Caco-2 (cell line): ENCODE measurements at regions not wholly inside any gene's neighbourhood (a gene's known extent, or its start where the extent isn't known, plus 50 kb on each side); places are given as distances from the start of the nearest gene placed in this dataset.

ENCODE experiments used
- BruUV-seq: library from RNA; stranded (reverse); fragments of 400-500 nt; replicated peaks from 2 replicates; lab custom pipeline; 2021; lab: Mats Ljungman, UMichigan
- CTCF ChIA-PET: fragments of 300-600 bp; sonication (Branson Sonifier 250); formaldehyde crosslinking; loops from one replicate; lab custom pipeline; 2022; ENCODE audit warnings: antibody characterized with exemption; lab: Charles Lee
- POLR2A ChIA-PET: fragments of 300-600 bp; sonication (Branson Sonifier 250); formaldehyde crosslinking; loops from one replicate; lab custom pipeline; 2022; ENCODE audit warnings: antibody characterized with exemption; lab: Charles Lee
- DNase-seq, 2 experiments: peaks; one replicate each; pipeline versions ENCODE4 v3.0.0 to v3.0.0-alpha.2; 2020 to 2022
- H3K27me3 ChIP-seq: replicated peaks from 2 replicates; pipeline ENCODE4 v1.6.0; 2011; ENCODE audit warnings: low read length; ENCODE audit not compliant: control insufficient read depth, insufficient read depth
- H3K36me3 ChIP-seq: 2 replicates; pipeline ENCODE4 v1.5.1; 2011; ENCODE audit warnings: low read length; ENCODE audit not compliant: control insufficient read depth, insufficient read depth
- H3K4me1 ChIP-seq: fragments of 250-450 bp; sonication (Bioruptor Pico); 2 replicates; pipeline ENCODE4 v1.5.1; 2020; ENCODE audit warnings: mild to moderate bottlenecking
- H3K4me3 ChIP-seq: 2 replicates; pipeline ENCODE4 v1.5.1; 2011; ENCODE audit warnings: low read depth, mild to moderate bottlenecking, control low read depth, low read length
- H3K9me3 ChIP-seq: fragments of 250-450 bp; sonication (Bioruptor Pico); 2 replicates; pipeline ENCODE4 v1.5.1; 2020; ENCODE audit warnings: mild to moderate bottlenecking, moderate library complexity
- H3K27ac Mint-ChIP-seq: one replicate; pipeline ENCODE4 v1.8.0; 2022; ENCODE audit warnings: mixed read lengths; ENCODE audit not compliant: unreplicated experiment
- H3K27me3 Mint-ChIP-seq: one replicate; pipeline ENCODE4 v1.8.0; 2022; ENCODE audit warnings: mixed read lengths; ENCODE audit not compliant: insufficient read depth, unreplicated experiment
- H3K36me3 Mint-ChIP-seq: one replicate; pipeline ENCODE4 v1.8.0; 2022; ENCODE audit warnings: mild to moderate bottlenecking, mixed read lengths; ENCODE audit not compliant: insufficient read depth, unreplicated experiment
- H3K4me1 Mint-ChIP-seq: one replicate; pipeline ENCODE4 v1.8.0; 2022; ENCODE audit warnings: low read depth, mixed read lengths; ENCODE audit not compliant: unreplicated experiment
- H3K4me3 Mint-ChIP-seq: one replicate; pipeline ENCODE4 v1.8.0; 2022; ENCODE audit warnings: mild to moderate bottlenecking, moderate library complexity, mixed read lengths; ENCODE audit not compliant: unreplicated experiment
- H3K9me3 Mint-ChIP-seq: one replicate; pipeline ENCODE4 v1.8.0; 2022; ENCODE audit warnings: mixed read lengths; ENCODE audit not compliant: unreplicated experiment
- CTCF ChIP-seq, 2 experiments: fragments of 200-600 bp in 1 of 2; IDR thresholded peaks; 1 replicate in 1 of 2; 2 replicates in 1 of 2; pipeline versions ENCODE4 v1.5.1 to v1.8.0; 2011 to 2022; ENCODE audit warnings: antibody characterized with exemption in 1 of 2, control low read depth in 1 of 2, inconsistent platforms in 1 of 2, low read depth in 1 of 2, low read length in 1 of 2, mild to moderate bottlenecking in 1 of 2, moderate library complexity in 1 of 2; ENCODE audit not compliant: insufficient read depth in 1 of 2, severe bottlenecking in 1 of 2, unreplicated experiment in 1 of 2
- intact Hi-C: fragments of 100-400 bp; cut with micrococcal nuclease; formaldehyde crosslinking; loops from one replicate; pipeline ENCODE4 v1.10.0; 2022; ENCODE audit not compliant: unreplicated experiment

- H3K27me3 ChIP-seq: no peaks in the 10 kb centered on the region
- Mint-ChIP-seq H3K27me3 (peaks cover 3% of the 10 kb centered on the region), H3K4me1 (no peaks in the 10 kb centered on the region), H3K36me3 (no peaks in the 10 kb centered on the region), H3K4me3 (no peak overlapping the region), H3K9me3 (no peaks in the 10 kb centered on the region), H3K27ac (no peak overlapping the region)
- BruUV-seq: no TSS peak
- no peak overlapping the region for H3K4me3 ChIP-seq
- POLR2A ChIA-PET: no interaction called here
- intact Hi-C loops: no loop called here
- TF ChIP-seq CTCF (IDR thresholded peaks at IDR 0.05; ENCODE audit: insufficient read depth in 1 of 2, low read depth in 1 of 2, low read length in 1 of 2, severe bottlenecking in 1 of 2, unreplicated experiment in 1 of 2): no peak
- no peaks in the 10 kb centered on the region for H3K36me3 ChIP-seq
- H3K4me1 ChIP-seq: no peaks in the 10 kb centered on the region
- no peak for DNase-seq
- no peaks in the 10 kb centered on the region for H3K9me3 ChIP-seq
- CTCF ChIA-PET: no interaction called here
These were observed 151.4 kb upstream of the RGS6 start for GRCh38 chr14:71780822-71781221.

- no peak overlapping the region for H3K27ac Mint-ChIP-seq
- Histone ChIP-seq H3K4me3 (no peak overlapping the region), H3K27me3 (no peaks in the 10 kb centered on the region), H3K9me3 (no peaks in the 10 kb centered on the region), H3K36me3 (no peaks in the 10 kb centered on the region), H3K4me1 (no peaks in the 10 kb centered on the region)
- intact Hi-C loops: no loop called here
- H3K9me3 Mint-ChIP-seq: no peaks in the 10 kb centered on the region
- H3K4me3 Mint-ChIP-seq: no peak overlapping the region
- POLR2A ChIA-PET: no interaction called here
- no TSS peak for BruUV-seq
- H3K36me3 Mint-ChIP-seq: no peaks in the 10 kb centered on the region
- no peak for DNase-seq
- CTCF ChIA-PET: no interaction called here
- no peak for TF ChIP-seq CTCF (IDR thresholded peaks at IDR 0.05; ENCODE audit: insufficient read depth in 1 of 2, low read depth in 1 of 2, low read length in 1 of 2, severe bottlenecking in 1 of 2, unreplicated experiment in 1 of 2)
- no peaks in the 10 kb centered on the region for H3K4me1 Mint-ChIP-seq
- peaks cover 3% of the 10 kb centered on the region for H3K27me3 Mint-ChIP-seq
These were observed 149.1 kb upstream of the RGS6 start for GRCh38 chr14:71783088-71783487.

- ChIA-PET POLR2A (no interaction called here), CTCF (interaction anchor here (0.6 kb wide), 1 partner anchor 40 kb away, joined by 3 read pairs; no protein-coding TSS in a partner anchor)
- intact Hi-C loops: no loop called here
- H3K27me3 Mint-ChIP-seq: peaks cover 6% of the 10 kb centered on the region
- no peaks in the 10 kb centered on the region for H3K36me3 Mint-ChIP-seq
- Histone ChIP-seq H3K36me3 (no peaks in the 10 kb centered on the region), H3K4me1 (no peaks in the 10 kb centered on the region), H3K9me3 (no peaks in the 10 kb centered on the region), H3K27me3 (no peaks in the 10 kb centered on the region), H3K4me3 (no peak overlapping the region)
- no peak for DNase-seq
- H3K27ac Mint-ChIP-seq: no peak overlapping the region
- no peak for TF ChIP-seq CTCF (IDR thresholded peaks at IDR 0.05; ENCODE audit: insufficient read depth in 1 of 2, low read depth in 1 of 2, low read length in 1 of 2, severe bottlenecking in 1 of 2, unreplicated experiment in 1 of 2)
- no TSS peak for BruUV-seq
- no peaks in the 10 kb centered on the region for H3K9me3 Mint-ChIP-seq
- no peak overlapping the region for H3K4me3 Mint-ChIP-seq
- no peaks in the 10 kb centered on the region for H3K4me1 Mint-ChIP-seq
These were observed 148.4 kb upstream of the RGS6 start for GRCh38 chr14:71783786-71784185.
